ENCODE measurements at regions not wholly inside any gene's neighbourhood (a gene's known extent, or its start where the extent isn't known, plus 50 kb on each side); places are given as distances from the start of the nearest gene placed in this dataset.

DNA sequence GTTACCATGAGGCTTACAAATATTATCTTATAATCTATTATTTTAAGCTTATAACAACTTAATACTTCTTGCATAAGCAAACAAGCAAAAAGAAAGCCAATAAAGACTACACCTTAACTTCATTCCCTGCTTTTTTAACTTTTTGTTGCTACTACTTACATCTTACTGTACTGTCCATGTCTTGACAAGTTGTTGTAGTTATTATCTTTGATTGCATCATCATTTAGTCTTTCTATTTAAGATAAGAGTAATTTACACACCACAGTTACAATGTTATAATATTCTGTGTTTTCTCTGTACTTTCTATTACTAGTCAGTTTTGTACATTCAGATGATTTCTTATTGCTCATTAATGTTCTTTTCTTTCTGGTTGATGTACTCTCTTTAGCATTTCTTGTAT is 346.6 kb downstream of the SMARCA1 start:
- no peaks in the 10 kb centered on the region for H3K36me3 ChIP-seq (ENCODE audit: control insufficient read depth in 1 of 2, insufficient read depth in 2 of 2, low read length in 2 of 2)
- no peak overlapping the region for H4K91ac ChIP-seq (ENCODE audit: low read depth, low read length)
- no peak overlapping the region for H2BK120ac ChIP-seq (ENCODE audit: insufficient read depth, low read length, poor library complexity)
- H4K8ac ChIP-seq (ENCODE audit: low read depth, low read length): no peak overlapping the region
- no peak overlapping the region for H3K9ac ChIP-seq (ENCODE audit: low read length)
- no peak overlapping the region for H3K18ac ChIP-seq (ENCODE audit: low read length)
- H2AK5ac ChIP-seq (ENCODE audit: low read length): no peak overlapping the region
- H3K4me2 ChIP-seq (ENCODE audit: low read length): no peak overlapping the region
- H3K79me2 ChIP-seq (ENCODE audit: control insufficient read depth, insufficient read depth, low read length, poor library complexity): no peaks in the 10 kb centered on the region
- H2BK5ac ChIP-seq (ENCODE audit: low read depth, low read length, poor library complexity): no peak overlapping the region
- H3K79me1 ChIP-seq (ENCODE audit: low read length): no peaks in the 10 kb centered on the region
- no peaks in the 10 kb centered on the region for H3K4me1 ChIP-seq (ENCODE audit: control insufficient read depth in 1 of 2, insufficient read depth in 2 of 2, low read length in 2 of 2)
- no peak overlapping the region for H2BK12ac ChIP-seq (ENCODE audit: low read length)
- H2AFZ ChIP-seq (ENCODE audit: insufficient read depth, low read length, poor library complexity): no peak overlapping the region
- H4K12ac ChIP-seq (ENCODE audit: low read depth, low read length): no peak overlapping the region
- no peaks in the 10 kb centered on the region for H3K27me3 ChIP-seq (ENCODE audit: insufficient read depth, low read length)
- no peaks in the 10 kb centered on the region for H3K9me3 ChIP-seq (ENCODE audit: insufficient read depth, low read depth, low read length)
- H3K27ac ChIP-seq (ENCODE audit: low read depth, low read length): no peak overlapping the region
- no peak for DNase-seq
- no peak overlapping the region for H3K4ac ChIP-seq (ENCODE audit: low read depth, low read length)
- no peak overlapping the region for H3K4me3 ChIP-seq (ENCODE audit: low read depth, low read length)
- no peak overlapping the region for H3K14ac ChIP-seq (ENCODE audit: low read length)
- no peak overlapping the region for H3K23ac ChIP-seq (ENCODE audit: low read length)

DNA sequence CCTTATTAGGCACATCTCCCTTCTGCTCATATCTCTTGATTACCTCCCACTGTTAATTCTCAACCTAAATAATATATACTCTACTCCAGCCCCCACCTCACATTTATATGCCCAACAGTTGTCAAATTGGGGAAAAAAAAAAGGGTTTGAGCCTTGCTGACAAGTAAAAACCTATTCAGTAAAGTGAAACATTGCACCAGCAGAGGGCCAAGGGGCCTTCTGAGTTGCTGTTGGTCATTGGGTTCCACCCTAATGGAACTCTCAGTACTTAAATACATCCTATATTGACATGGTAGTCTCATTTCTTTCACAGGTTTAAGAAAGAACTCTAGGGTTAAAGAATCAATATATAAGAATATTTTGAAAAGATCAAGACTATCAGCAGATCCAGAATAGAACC is 362.2 kb downstream of the SMARCA1 start:
- DNase-seq: no peak
- no peak overlapping the region for H2AFZ ChIP-seq (ENCODE audit: insufficient read depth, low read length, poor library complexity)
- no peak overlapping the region for H2BK12ac ChIP-seq (ENCODE audit: low read length)
- no peak overlapping the region for H3K14ac ChIP-seq (ENCODE audit: low read length)
- no peak overlapping the region for H2BK120ac ChIP-seq (ENCODE audit: insufficient read depth, low read length, poor library complexity)
- no peaks in the 10 kb centered on the region for H3K79me2 ChIP-seq (ENCODE audit: control insufficient read depth, insufficient read depth, low read length, poor library complexity)
- no peak overlapping the region for H3K4me3 ChIP-seq (ENCODE audit: low read depth, low read length)
- no peak overlapping the region for H3K27ac ChIP-seq (ENCODE audit: low read depth, low read length)
- no peak overlapping the region for H2AK5ac ChIP-seq (ENCODE audit: low read length)
- no peaks in the 10 kb centered on the region for H3K9me3 ChIP-seq (ENCODE audit: insufficient read depth, low read depth, low read length)
- no peak overlapping the region for H2BK5ac ChIP-seq (ENCODE audit: low read depth, low read length, poor library complexity)
- no peak overlapping the region for H3K9ac ChIP-seq (ENCODE audit: low read length)
- H3K4me2 ChIP-seq (ENCODE audit: low read length): no peak overlapping the region
- no peaks in the 10 kb centered on the region for H3K27me3 ChIP-seq (ENCODE audit: insufficient read depth, low read length)
- H3K23ac ChIP-seq (ENCODE audit: low read length): no peak overlapping the region
- no peak overlapping the region for H4K12ac ChIP-seq (ENCODE audit: low read depth, low read length)
- H4K91ac ChIP-seq (ENCODE audit: low read depth, low read length): no peak overlapping the region
- H3K4me1 ChIP-seq (ENCODE audit: control insufficient read depth in 1 of 2, insufficient read depth in 2 of 2, low read length in 2 of 2): no peaks in the 10 kb centered on the region
- no peaks in the 10 kb centered on the region for H3K36me3 ChIP-seq (ENCODE audit: control insufficient read depth in 1 of 2, insufficient read depth in 2 of 2, low read length in 2 of 2)
- H3K4ac ChIP-seq (ENCODE audit: low read depth, low read length): no peak overlapping the region
- H3K79me1 ChIP-seq (ENCODE audit: low read length): no peaks in the 10 kb centered on the region
- H3K18ac ChIP-seq (ENCODE audit: low read length): no peak overlapping the region
- no peak overlapping the region for H4K8ac ChIP-seq (ENCODE audit: low read depth, low read length)

DNA sequence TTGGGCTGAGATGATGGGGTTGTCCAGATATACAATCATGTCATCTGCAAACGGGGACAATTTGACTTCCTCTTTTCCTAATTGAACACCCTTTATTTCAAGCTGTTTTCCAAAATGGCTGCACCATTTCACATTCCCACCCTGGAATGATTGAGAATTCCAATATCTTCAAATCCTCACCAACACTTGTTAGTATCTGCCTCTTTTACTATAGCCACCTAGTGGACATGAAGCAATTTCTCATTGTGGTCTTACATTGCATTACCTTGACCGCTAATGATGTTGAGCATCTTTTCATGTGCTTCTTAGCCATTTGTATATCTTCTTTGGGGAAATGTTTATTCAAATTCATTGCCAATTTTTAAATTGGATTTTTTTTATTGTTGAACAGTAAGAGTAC is 364.8 kb downstream of the SMARCA1 start:
- no peak overlapping the region for H2AFZ ChIP-seq (ENCODE audit: insufficient read depth, low read length, poor library complexity)
- no peaks in the 10 kb centered on the region for H3K36me3 ChIP-seq (ENCODE audit: control insufficient read depth in 1 of 2, insufficient read depth in 2 of 2, low read length in 2 of 2)
- H3K9ac ChIP-seq (ENCODE audit: low read length): no peak overlapping the region
- H3K27me3 ChIP-seq (ENCODE audit: insufficient read depth, low read length): no peaks in the 10 kb centered on the region
- no peak overlapping the region for H3K14ac ChIP-seq (ENCODE audit: low read length)
- no peak overlapping the region for H4K91ac ChIP-seq (ENCODE audit: low read depth, low read length)
- WGBS (ENCODE audit: extremely low coverage, insufficient coverage, insufficient read length): no CpG with 5 or more reads among the region's 2 CpGs
- H4K8ac ChIP-seq (ENCODE audit: low read depth, low read length): no peak overlapping the region
- H3K4me2 ChIP-seq (ENCODE audit: low read length): no peak overlapping the region
- no peak overlapping the region for H3K23ac ChIP-seq (ENCODE audit: low read length)
- no peak overlapping the region for H4K12ac ChIP-seq (ENCODE audit: low read depth, low read length)
- H3K79me1 ChIP-seq (ENCODE audit: low read length): no peaks in the 10 kb centered on the region
- no peak overlapping the region for H3K27ac ChIP-seq (ENCODE audit: low read depth, low read length)
- H3K79me2 ChIP-seq (ENCODE audit: control insufficient read depth, insufficient read depth, low read length, poor library complexity): no peaks in the 10 kb centered on the region
- H2BK12ac ChIP-seq (ENCODE audit: low read length): no peak overlapping the region
- H2BK5ac ChIP-seq (ENCODE audit: low read depth, low read length, poor library complexity): no peak overlapping the region
- no peak overlapping the region for H3K4ac ChIP-seq (ENCODE audit: low read depth, low read length)
- no peaks in the 10 kb centered on the region for H3K9me3 ChIP-seq (ENCODE audit: insufficient read depth, low read depth, low read length)
- H3K18ac ChIP-seq (ENCODE audit: low read length): no peak overlapping the region
- no peaks in the 10 kb centered on the region for H3K4me1 ChIP-seq (ENCODE audit: control insufficient read depth in 1 of 2, insufficient read depth in 2 of 2, low read length in 2 of 2)
- H2AK5ac ChIP-seq (ENCODE audit: low read length): no peak overlapping the region
- no peak overlapping the region for H3K4me3 ChIP-seq (ENCODE audit: low read depth, low read length)
- DNase-seq: no peak
- no peak overlapping the region for H2BK120ac ChIP-seq (ENCODE audit: insufficient read depth, low read length, poor library complexity)

DNA sequence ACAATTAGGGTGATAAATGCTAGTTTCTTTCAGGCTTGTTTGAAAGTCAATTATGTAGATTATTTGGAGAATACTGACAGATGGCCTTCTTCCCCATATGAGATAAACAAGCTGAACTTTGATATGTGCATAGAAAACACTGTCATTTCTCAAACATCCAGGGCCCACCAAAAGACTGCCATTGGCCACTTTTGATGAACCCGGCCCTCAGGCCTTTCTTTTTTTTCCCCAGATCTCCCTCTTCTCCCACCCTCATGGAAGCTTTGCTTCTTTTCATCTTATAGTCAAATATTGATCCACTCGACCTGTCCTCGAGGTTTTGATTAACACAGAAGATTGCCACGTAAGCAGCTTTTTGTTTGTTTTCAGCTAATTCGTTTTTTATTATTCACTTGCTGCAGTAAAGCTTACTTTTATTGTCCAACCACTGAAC is 377.4 kb downstream of the SMARCA1 start:
- no peak overlapping the region for H3K27ac ChIP-seq (ENCODE audit: low read depth, low read length)
- no peak overlapping the region for H4K8ac ChIP-seq (ENCODE audit: low read depth, low read length)
- no peak overlapping the region for H3K18ac ChIP-seq (ENCODE audit: low read length)
- no peak overlapping the region for H3K23ac ChIP-seq (ENCODE audit: low read length)
- H3K9ac ChIP-seq (ENCODE audit: low read length): no peak overlapping the region
- no peak overlapping the region for H4K12ac ChIP-seq (ENCODE audit: low read depth, low read length)
- H3K4me3 ChIP-seq (ENCODE audit: low read depth, low read length): no peak overlapping the region
- no peak overlapping the region for H3K4me2 ChIP-seq (ENCODE audit: low read length)
- no peaks in the 10 kb centered on the region for H3K79me2 ChIP-seq (ENCODE audit: control insufficient read depth, insufficient read depth, low read length, poor library complexity)
- H2BK5ac ChIP-seq (ENCODE audit: low read depth, low read length, poor library complexity): no peak overlapping the region
- no peaks in the 10 kb centered on the region for H3K36me3 ChIP-seq (ENCODE audit: control insufficient read depth in 1 of 2, insufficient read depth in 2 of 2, low read length in 2 of 2)
- no peaks in the 10 kb centered on the region for H3K27me3 ChIP-seq (ENCODE audit: insufficient read depth, low read length)
- H3K9me3 ChIP-seq (ENCODE audit: insufficient read depth, low read depth, low read length): no peaks in the 10 kb centered on the region
- DNase-seq: no peak
- H3K4me1 ChIP-seq (ENCODE audit: control insufficient read depth in 1 of 2, insufficient read depth in 2 of 2, low read length in 2 of 2): no peaks in the 10 kb centered on the region
- H3K79me1 ChIP-seq (ENCODE audit: low read length): no peaks in the 10 kb centered on the region
- no peak overlapping the region for H2AK5ac ChIP-seq (ENCODE audit: low read length)
- H3K14ac ChIP-seq (ENCODE audit: low read length): no peak overlapping the region
- no peak overlapping the region for H3K4ac ChIP-seq (ENCODE audit: low read depth, low read length)
- no peak overlapping the region for H2BK120ac ChIP-seq (ENCODE audit: insufficient read depth, low read length, poor library complexity)
- H2BK12ac ChIP-seq (ENCODE audit: low read length): no peak overlapping the region
- no peak overlapping the region for H4K91ac ChIP-seq (ENCODE audit: low read depth, low read length)
- no CpG with 5 or more reads among the region's 5 CpGs for WGBS (ENCODE audit: extremely low coverage, insufficient coverage, insufficient read length)
- H2AFZ ChIP-seq (ENCODE audit: insufficient read depth, low read length, poor library complexity): no peak overlapping the region

DNA sequence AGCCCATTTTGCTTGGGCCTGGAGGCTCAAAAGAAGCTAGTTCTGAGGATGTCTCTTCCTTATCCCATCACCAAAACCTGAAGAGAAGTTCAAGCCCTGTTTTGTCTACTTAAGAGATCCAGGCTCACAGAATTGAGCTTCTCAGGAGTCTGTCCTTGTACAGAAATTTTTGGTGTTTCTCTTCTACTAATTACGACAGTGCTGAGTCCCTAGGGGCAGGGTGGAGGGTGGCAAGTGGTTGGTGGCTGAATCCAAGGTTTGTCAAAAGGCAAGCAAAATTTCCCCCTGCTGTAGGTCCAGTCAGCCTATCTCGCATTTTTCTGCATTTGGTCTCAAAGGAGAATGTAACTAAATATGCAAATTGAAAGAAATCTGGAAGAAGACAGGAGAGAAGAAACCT is 377.9 kb downstream of the SMARCA1 start:
- H2BK120ac ChIP-seq (ENCODE audit: insufficient read depth, low read length, poor library complexity): no peak overlapping the region
- H3K18ac ChIP-seq (ENCODE audit: low read length): no peak overlapping the region
- no peak overlapping the region for H3K4me2 ChIP-seq (ENCODE audit: low read length)
- H3K14ac ChIP-seq (ENCODE audit: low read length): no peak overlapping the region
- no peaks in the 10 kb centered on the region for H3K27me3 ChIP-seq (ENCODE audit: insufficient read depth, low read length)
- H3K9me3 ChIP-seq (ENCODE audit: insufficient read depth, low read depth, low read length): no peaks in the 10 kb centered on the region
- no peak overlapping the region for H3K27ac ChIP-seq (ENCODE audit: low read depth, low read length)
- H3K9ac ChIP-seq (ENCODE audit: low read length): no peak overlapping the region
- H2BK12ac ChIP-seq (ENCODE audit: low read length): no peak overlapping the region
- no peak overlapping the region for H3K23ac ChIP-seq (ENCODE audit: low read length)
- no peak overlapping the region for H2AFZ ChIP-seq (ENCODE audit: insufficient read depth, low read length, poor library complexity)
- WGBS (ENCODE audit: extremely low coverage, insufficient coverage, insufficient read length): no CpG with 5 or more reads among the region's 2 CpGs
- no peak overlapping the region for H4K91ac ChIP-seq (ENCODE audit: low read depth, low read length)
- DNase-seq: no peak
- no peak overlapping the region for H3K4me3 ChIP-seq (ENCODE audit: low read depth, low read length)
- H3K4me1 ChIP-seq (ENCODE audit: control insufficient read depth in 1 of 2, insufficient read depth in 2 of 2, low read length in 2 of 2): no peaks in the 10 kb centered on the region
- no peak overlapping the region for H4K8ac ChIP-seq (ENCODE audit: low read depth, low read length)
- H3K79me2 ChIP-seq (ENCODE audit: control insufficient read depth, insufficient read depth, low read length, poor library complexity): no peaks in the 10 kb centered on the region
- H3K79me1 ChIP-seq (ENCODE audit: low read length): no peaks in the 10 kb centered on the region
- H3K36me3 ChIP-seq (ENCODE audit: control insufficient read depth in 1 of 2, insufficient read depth in 2 of 2, low read length in 2 of 2): no peaks in the 10 kb centered on the region
- no peak overlapping the region for H2BK5ac ChIP-seq (ENCODE audit: low read depth, low read length, poor library complexity)
- no peak overlapping the region for H3K4ac ChIP-seq (ENCODE audit: low read depth, low read length)
- H2AK5ac ChIP-seq (ENCODE audit: low read length): no peak overlapping the region
- no peak overlapping the region for H4K12ac ChIP-seq (ENCODE audit: low read depth, low read length)
